Caco-2 (cell line): ENCODE measurements at regions not wholly inside any gene's neighbourhood (a gene's known extent, or its start where the extent isn't known, plus 50 kb on each side); places are given as distances from the start of the nearest gene placed in this dataset.

Experiments used
- BruUV-seq: library from RNA; stranded (reverse); fragments of 400-500 nt; replicated peaks from 2 replicates; lab custom pipeline; 2021; lab: Mats Ljungman, UMichigan
- CTCF ChIA-PET: fragments of 300-600 bp; sonication (Branson Sonifier 250); formaldehyde crosslinking; loops from one replicate; lab custom pipeline; 2022; ENCODE audit warnings: antibody characterized with exemption; lab: Charles Lee
- POLR2A ChIA-PET: fragments of 300-600 bp; sonication (Branson Sonifier 250); formaldehyde crosslinking; loops from one replicate; lab custom pipeline; 2022; ENCODE audit warnings: antibody characterized with exemption; lab: Charles Lee
- DNase-seq, 2 experiments: peaks; one replicate each; pipeline versions ENCODE4 v3.0.0 to v3.0.0-alpha.2; 2020 to 2022
- H3K27me3 ChIP-seq: replicated peaks from 2 replicates; pipeline ENCODE4 v1.6.0; 2011; ENCODE audit warnings: low read length; ENCODE audit not compliant: control insufficient read depth, insufficient read depth
- H3K36me3 ChIP-seq: 2 replicates; pipeline ENCODE4 v1.5.1; 2011; ENCODE audit warnings: low read length; ENCODE audit not compliant: control insufficient read depth, insufficient read depth
- H3K4me1 ChIP-seq: fragments of 250-450 bp; sonication (Bioruptor Pico); 2 replicates; pipeline ENCODE4 v1.5.1; 2020; ENCODE audit warnings: mild to moderate bottlenecking
- H3K4me3 ChIP-seq: 2 replicates; pipeline ENCODE4 v1.5.1; 2011; ENCODE audit warnings: low read depth, mild to moderate bottlenecking, control low read depth, low read length
- H3K9me3 ChIP-seq: fragments of 250-450 bp; sonication (Bioruptor Pico); 2 replicates; pipeline ENCODE4 v1.5.1; 2020; ENCODE audit warnings: mild to moderate bottlenecking, moderate library complexity
- H3K27ac Mint-ChIP-seq: one replicate; pipeline ENCODE4 v1.8.0; 2022; ENCODE audit warnings: mixed read lengths; ENCODE audit not compliant: unreplicated experiment
- H3K27me3 Mint-ChIP-seq: one replicate; pipeline ENCODE4 v1.8.0; 2022; ENCODE audit warnings: mixed read lengths; ENCODE audit not compliant: insufficient read depth, unreplicated experiment
- H3K36me3 Mint-ChIP-seq: one replicate; pipeline ENCODE4 v1.8.0; 2022; ENCODE audit warnings: mild to moderate bottlenecking, mixed read lengths; ENCODE audit not compliant: insufficient read depth, unreplicated experiment
- H3K4me1 Mint-ChIP-seq: one replicate; pipeline ENCODE4 v1.8.0; 2022; ENCODE audit warnings: low read depth, mixed read lengths; ENCODE audit not compliant: unreplicated experiment
- H3K4me3 Mint-ChIP-seq: one replicate; pipeline ENCODE4 v1.8.0; 2022; ENCODE audit warnings: mild to moderate bottlenecking, moderate library complexity, mixed read lengths; ENCODE audit not compliant: unreplicated experiment
- H3K9me3 Mint-ChIP-seq: one replicate; pipeline ENCODE4 v1.8.0; 2022; ENCODE audit warnings: mixed read lengths; ENCODE audit not compliant: unreplicated experiment
- intact Hi-C: fragments of 100-400 bp; cut with micrococcal nuclease; formaldehyde crosslinking; loops from one replicate; pipeline ENCODE4 v1.10.0; 2022; ENCODE audit not compliant: unreplicated experiment
- TF ChIP-seq, protein P1 (sequence below), 2 experiments: fragments of 200-600 bp in 1 of 2; IDR thresholded peaks; 1 replicate in 1 of 2; 2 replicates in 1 of 2; pipeline versions ENCODE4 v1.5.1 to v1.8.0; 2011 to 2022; ENCODE audit warnings: antibody characterized with exemption in 1 of 2, control low read depth in 1 of 2, inconsistent platforms in 1 of 2, low read depth in 1 of 2, low read length in 1 of 2, mild to moderate bottlenecking in 1 of 2, moderate library complexity in 1 of 2; ENCODE audit not compliant: insufficient read depth in 1 of 2, severe bottlenecking in 1 of 2, unreplicated experiment in 1 of 2

DNA sequence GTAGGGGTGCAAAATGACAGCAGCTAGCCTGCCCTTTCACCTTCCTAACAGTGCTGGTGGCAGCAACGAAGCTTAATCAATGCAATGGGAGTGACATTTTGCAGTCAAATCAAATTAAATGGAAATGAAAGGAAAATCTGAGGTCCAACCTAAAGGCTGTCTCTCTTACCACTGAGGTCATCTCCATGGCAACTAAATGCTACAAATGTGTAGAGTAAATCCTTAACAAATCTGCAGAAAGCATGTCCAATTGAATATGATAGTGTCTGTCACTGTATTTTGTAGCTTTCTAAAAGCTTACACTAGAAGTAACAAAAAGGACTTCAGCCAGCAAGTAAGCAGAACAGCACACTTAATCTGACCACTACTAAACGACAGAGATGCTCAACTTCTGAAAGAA lies 488.8 kb downstream of the BCAT1 start:
- TF ChIP-seq, protein P1, sequence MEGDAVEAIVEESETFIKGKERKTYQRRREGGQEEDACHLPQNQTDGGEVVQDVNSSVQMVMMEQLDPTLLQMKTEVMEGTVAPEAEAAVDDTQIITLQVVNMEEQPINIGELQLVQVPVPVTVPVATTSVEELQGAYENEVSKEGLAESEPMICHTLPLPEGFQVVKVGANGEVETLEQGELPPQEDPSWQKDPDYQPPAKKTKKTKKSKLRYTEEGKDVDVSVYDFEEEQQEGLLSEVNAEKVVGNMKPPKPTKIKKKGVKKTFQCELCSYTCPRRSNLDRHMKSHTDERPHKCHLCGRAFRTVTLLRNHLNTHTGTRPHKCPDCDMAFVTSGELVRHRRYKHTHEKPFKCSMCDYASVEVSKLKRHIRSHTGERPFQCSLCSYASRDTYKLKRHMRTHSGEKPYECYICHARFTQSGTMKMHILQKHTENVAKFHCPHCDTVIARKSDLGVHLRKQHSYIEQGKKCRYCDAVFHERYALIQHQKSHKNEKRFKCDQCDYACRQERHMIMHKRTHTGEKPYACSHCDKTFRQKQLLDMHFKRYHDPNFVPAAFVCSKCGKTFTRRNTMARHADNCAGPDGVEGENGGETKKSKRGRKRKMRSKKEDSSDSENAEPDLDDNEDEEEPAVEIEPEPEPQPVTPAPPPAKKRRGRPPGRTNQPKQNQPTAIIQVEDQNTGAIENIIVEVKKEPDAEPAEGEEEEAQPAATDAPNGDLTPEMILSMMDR (IDR thresholded peaks at IDR 0.05; ENCODE audit: insufficient read depth in 1 of 2, low read depth in 1 of 2, low read length in 1 of 2, severe bottlenecking in 1 of 2, unreplicated experiment in 1 of 2), result no peak
- H3K27me3 ChIP-seq, result no peaks in the 10 kb centered on the region
- no peaks in the 10 kb centered on the region for H3K9me3 Mint-ChIP-seq
- BruUV-seq, result no TSS peak
- no peaks in the 10 kb centered on the region for H3K4me1 Mint-ChIP-seq
- H3K4me3 Mint-ChIP-seq, result no peak overlapping the region
- H3K9me3 ChIP-seq, result no peaks in the 10 kb centered on the region
- no peak overlapping the region for H3K4me3 ChIP-seq
- no peaks in the 10 kb centered on the region for H3K4me1 ChIP-seq
- intact Hi-C loops, result no loop called here
- H3K36me3 ChIP-seq, result no peaks in the 10 kb centered on the region
- H3K27me3 Mint-ChIP-seq, result no peaks in the 10 kb centered on the region
- no peak overlapping the region for H3K27ac Mint-ChIP-seq
- no peak for DNase-seq
- CTCF ChIA-PET, result no interaction called here
- no peaks in the 10 kb centered on the region for H3K36me3 Mint-ChIP-seq
- POLR2A ChIA-PET, result no interaction called here

DNA sequence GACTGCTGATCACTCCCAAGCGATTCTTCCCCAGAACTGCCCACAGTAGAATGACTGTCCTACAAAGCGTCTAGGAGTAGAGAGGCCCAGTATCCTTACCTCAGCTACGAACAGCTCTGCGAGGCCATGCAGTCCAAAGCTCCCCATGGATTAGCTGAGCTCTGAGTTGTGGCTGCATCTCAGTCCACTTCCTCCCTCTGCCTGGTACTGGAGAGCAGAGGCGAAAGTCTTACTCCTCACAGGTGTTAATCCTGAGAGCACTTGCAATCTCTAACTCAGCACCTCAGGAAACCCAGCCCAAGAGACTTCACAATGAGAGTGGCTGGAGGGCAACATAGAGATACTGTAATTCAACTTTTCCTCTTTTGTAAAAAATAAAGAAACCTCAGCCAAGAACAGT lies 493.1 kb downstream of the BCAT1 start:
- H3K4me1 ChIP-seq, result no peaks in the 10 kb centered on the region
- no peaks in the 10 kb centered on the region for H3K27me3 Mint-ChIP-seq

GRCh38 chr12:24447678-24448077 lies 498.2 kb upstream of the SOX5 start:
- Mint-ChIP-seq H3K36me3 (no peaks in the 10 kb centered on the region), H3K4me3 (no peak overlapping the region), H3K27me3 (no peaks in the 10 kb centered on the region), H3K9me3 (no peaks in the 10 kb centered on the region), H3K4me1 (peaks cover 6% of the 10 kb centered on the region), H3K27ac (no peak overlapping the region)
- no peaks in the 10 kb centered on the region for H3K9me3 ChIP-seq
- CTCF ChIA-PET, result no interaction called here
- no peak for DNase-seq
- H3K4me3 ChIP-seq, result no peak overlapping the region
- intact Hi-C loops, result no loop called here
- TF ChIP-seq, protein P1 (IDR thresholded peaks at IDR 0.05; ENCODE audit: insufficient read depth in 1 of 2, low read depth in 1 of 2, low read length in 1 of 2, severe bottlenecking in 1 of 2, unreplicated experiment in 1 of 2), result no peak
- H3K27me3 ChIP-seq, result no peaks in the 10 kb centered on the region
- no peaks in the 10 kb centered on the region for H3K36me3 ChIP-seq
- POLR2A ChIA-PET, result no interaction called here
- no TSS peak for BruUV-seq
- H3K4me1 ChIP-seq, result no peaks in the 10 kb centered on the region

More for the DNA sequence above, 493.1 kb downstream of the BCAT1 start:
- H3K36me3 ChIP-seq, result no peaks in the 10 kb centered on the region
- Mint-ChIP-seq H3K9me3 (no peaks in the 10 kb centered on the region), H3K27ac (no peak overlapping the region), H3K36me3 (no peaks in the 10 kb centered on the region), H3K4me1 (no peaks in the 10 kb centered on the region), H3K4me3 (no peak overlapping the region)
- intact Hi-C loops, result no loop called here
- ChIA-PET POLR2A (no interaction called here), CTCF (no interaction called here)
- TF ChIP-seq, protein P1 (IDR thresholded peaks at IDR 0.05; ENCODE audit: insufficient read depth in 1 of 2, low read depth in 1 of 2, low read length in 1 of 2, severe bottlenecking in 1 of 2, unreplicated experiment in 1 of 2), result no peak
- H3K9me3 ChIP-seq, result no peaks in the 10 kb centered on the region
- no peak overlapping the region for H3K4me3 ChIP-seq
- no peaks in the 10 kb centered on the region for H3K27me3 ChIP-seq
- no TSS peak for BruUV-seq
- DNase-seq, result no peak
